IMR-90 (cell line): ENCODE measurements at regions not wholly inside any gene's neighbourhood (a gene's known extent, or its start where the extent isn't known, plus 50 kb on each side); places are given as distances from the start of the nearest gene placed in this dataset.

ENCODE experiments used
- ATAC-seq: fragments of 200-7000 bp; cut with Tn5 transposase; 2 replicates; pipeline ENCODE4 v1.9.1; 2020; ENCODE audit warnings: low read depth, mild to moderate bottlenecking, moderate library complexity
- BruUV-seq: library from RNA; stranded (reverse); fragments of 400-500 nt; replicated peaks from 2 replicates; lab custom pipeline; 2021; lab: Mats Ljungman, UMichigan
- CTCF ChIA-PET: fragments of 300-600 bp; formaldehyde crosslinking; extraction: SDS; loops from one replicate; lab custom pipeline; 2021; ENCODE audit warnings: antibody characterized with exemption; lab: Yijun Ruan, JAX
- POLR2A ChIA-PET: fragments of 300-600 bp; sonication (Branson Sonifier 250); formaldehyde crosslinking; loops from one replicate; lab custom pipeline; 2022; ENCODE audit warnings: antibody characterized with exemption; ENCODE audit not compliant: unreplicated experiment; lab: Charles Lee
- DNase-seq: peaks from one replicate; pipeline ENCODE4 v3.0.0; 2013
- H2AFZ ChIP-seq: replicated peaks from 2 replicates; pipeline ENCODE3; 2013; ENCODE audit warnings: low read length, mild to moderate bottlenecking; ENCODE audit not compliant: poor library complexity
- H2AK5ac ChIP-seq: 2 replicates; pipeline ENCODE4 v1.6.1; 2013; ENCODE audit warnings: low read depth, low read length, inconsistent platforms
- H2AK9ac ChIP-seq: replicated peaks from 2 replicates; pipeline ENCODE3; 2013; ENCODE audit warnings: mild to moderate bottlenecking, low read depth, low read length, moderate library complexity; ENCODE audit not compliant: poor library complexity
- H2BK120ac ChIP-seq: 2 replicates; pipeline ENCODE4 v1.6.1; 2013; ENCODE audit warnings: low read depth, low read length, inconsistent platforms
- H2BK15ac ChIP-seq: 3 replicates; pipeline ENCODE4 v1.6.1; 2013; ENCODE audit warnings: low read depth, low read length, inconsistent platforms
- H2BK20ac ChIP-seq: 2 replicates; pipeline ENCODE4 v1.6.1; 2013; ENCODE audit warnings: low read depth, mild to moderate bottlenecking, inconsistent platforms, low read length, moderate library complexity
- H2BK5ac ChIP-seq: 2 replicates; pipeline ENCODE4 v1.6.1; 2013; ENCODE audit warnings: mild to moderate bottlenecking, low read depth, low read length, inconsistent platforms; ENCODE audit not compliant: poor library complexity, severe bottlenecking
- H3K14ac ChIP-seq: replicated peaks from 2 replicates; pipeline ENCODE4 v1.6.1; 2013; ENCODE audit warnings: low read depth, low read length, inconsistent platforms
- H3K18ac ChIP-seq: 2 replicates; pipeline ENCODE4 v1.6.1; 2013; ENCODE audit warnings: low read depth, low read length, control low read depth
- H3K23ac ChIP-seq: 2 replicates; pipeline ENCODE4 v1.6.1; 2013; ENCODE audit warnings: low read depth, low read length, inconsistent platforms
- H3K27ac ChIP-seq: 2 replicates; pipeline ENCODE4 v1.5.1; 2013; ENCODE audit warnings: mild to moderate bottlenecking, control low read depth, low read length; ENCODE audit not compliant: insufficient read depth
- H3K27me3 ChIP-seq: 2 replicates; pipeline ENCODE4 v1.6.1; 2013; ENCODE audit warnings: low read length; ENCODE audit not compliant: control insufficient read depth, insufficient read depth
- H3K36me3 ChIP-seq: 2 replicates; pipeline ENCODE4 v1.6.1; 2013; ENCODE audit warnings: low read length, mixed read lengths; ENCODE audit not compliant: control insufficient read depth, insufficient read depth
- H3K4ac ChIP-seq: 2 replicates; pipeline ENCODE4 v1.6.1; 2013; ENCODE audit warnings: low read depth, low read length, inconsistent platforms
- H3K4me1 ChIP-seq: 2 replicates; pipeline ENCODE4 v1.6.1; 2013; ENCODE audit warnings: low read length, mixed read lengths; ENCODE audit not compliant: control insufficient read depth, insufficient read depth
- H3K4me2 ChIP-seq: 2 replicates; pipeline ENCODE4 v1.6.1; 2013; ENCODE audit warnings: low read depth, mild to moderate bottlenecking, control low read depth, low read length, moderate library complexity
- H3K4me3 ChIP-seq: 2 replicates; pipeline ENCODE4 v1.5.1; 2013; ENCODE audit warnings: low read depth, mild to moderate bottlenecking, control low read depth, low read length, moderate library complexity; ENCODE audit not compliant: insufficient read depth
- H3K56ac ChIP-seq: 2 replicates; pipeline ENCODE4 v1.6.1; 2013; ENCODE audit warnings: low read length, inconsistent platforms; ENCODE audit not compliant: insufficient read depth; ENCODE audit errors: extremely low read depth
- H3K79me1 ChIP-seq, 2 experiments: 2 replicates each; pipeline ENCODE4 v1.6.1; 2013; ENCODE audit warnings: low read length in 2 of 2, inconsistent platforms in 1 of 2, low read depth in 1 of 2
- H3K9ac ChIP-seq: 2 replicates; pipeline ENCODE4 v1.6.1; 2013; ENCODE audit warnings: low read depth, low read length, control low read depth
- H3K9me1 ChIP-seq: 2 replicates; pipeline ENCODE4 v1.6.1; 2013; ENCODE audit warnings: low read length, inconsistent platforms; ENCODE audit not compliant: insufficient read depth
- H3K9me3 ChIP-seq: 2 replicates; pipeline ENCODE4 v1.6.1; 2013; ENCODE audit warnings: low read length; ENCODE audit not compliant: control insufficient read depth, insufficient read depth
- H4K20me1 ChIP-seq: 2 replicates; pipeline ENCODE4 v1.6.1; 2013; ENCODE audit warnings: low read length, inconsistent platforms; ENCODE audit not compliant: insufficient read depth
- H4K5ac ChIP-seq: 2 replicates; pipeline ENCODE4 v1.6.1; 2013; ENCODE audit warnings: mild to moderate bottlenecking, low read depth, low read length, control low read depth
- H4K8ac ChIP-seq, 2 experiments: 2 replicates each; pipeline ENCODE4 v1.6.1; 2013; ENCODE audit warnings: low read depth in 2 of 2, low read length in 2 of 2, control low read depth in 1 of 2, inconsistent platforms in 1 of 2
- H4K91ac ChIP-seq: 2 replicates; pipeline ENCODE4 v1.6.1; 2013; ENCODE audit warnings: low read depth, low read length, inconsistent platforms; ENCODE audit not compliant: insufficient read depth
- CTCF ChIP-seq: conservative IDR thresholded peaks from 2 replicates; pipeline ENCODE4 v1.5.1; 2012; ENCODE audit warnings: mild to moderate bottlenecking, low read depth, low read length, improper control_type of control experiment
- ELK1 ChIP-seq: fragments of 150-350 bp; IDR thresholded peaks from 2 replicates; pipeline ENCODE4 v1.6.1; 2016; ENCODE audit warnings: low read depth, mild to moderate bottlenecking, low read length, moderate library complexity, borderline replicate concordance
- MXI1 ChIP-seq: IDR thresholded peaks from 2 replicates; pipeline ENCODE4 v1.6.1; 2012; ENCODE audit warnings: low read depth, mild to moderate bottlenecking, low read length, moderate library complexity, borderline replicate concordance
- NFE2L2 ChIP-seq: fragments of 150-350 bp; IDR thresholded peaks from 2 replicates; pipeline ENCODE4 v1.6.1; 2016; ENCODE audit warnings: low read depth, mild to moderate bottlenecking, low read length
- POLR2A ChIP-seq: IDR thresholded peaks from 2 replicates; pipeline ENCODE4 v1.6.1; 2012; ENCODE audit warnings: mild to moderate bottlenecking, low read depth, low read length
- RAD21 ChIP-seq: IDR thresholded peaks from 2 replicates; pipeline ENCODE4 v1.6.1; 2012; ENCODE audit warnings: low read length, improper control_type of control experiment
- RFX5 ChIP-seq: IDR thresholded peaks from 2 replicates; pipeline ENCODE4 v1.8.0; 2012; ENCODE audit warnings: low read depth, mild to moderate bottlenecking, low read length, moderate library complexity
- USF2 ChIP-seq: fragments of 150-350 bp; IDR thresholded peaks from 2 replicates; pipeline ENCODE4 v1.6.1; 2017; ENCODE audit warnings: mild to moderate bottlenecking, antibody characterized with exemption, low read length, low read depth
- WGBS, 2 experiments: methylation state at CpG; one replicate each; pipeline versions ENCODE4 v1.1.5 to v1.1.7; 2013; ENCODE audit warnings: missing lambda C conversion rate in 2 of 2; ENCODE audit not compliant: insufficient read length in 1 of 2; ENCODE audit errors: extremely low coverage in 2 of 2; 5-methylcytosine and 5-hydroxymethylcytosine counted together
- dilution Hi-C: fragments of 300-500 bp; cut with HindIII; formaldehyde crosslinking; loops from one replicate; pipeline ENCODE4 v1.14.3; 2018; ENCODE audit warnings: low sequenced_read_pairs; ENCODE audit not compliant: unreplicated experiment
- in situ Hi-C: fragments of 300-500 bp; cut with MboI; formaldehyde crosslinking; loops from 3 replicates; pipeline ENCODE4 v1.14.3; 2019; ENCODE audit warnings: low sequenced_read_pairs, inconsistent platforms, mixed read lengths
- intact Hi-C: fragments of 100-400 bp; cut with micrococcal nuclease; formaldehyde crosslinking; loops from 2 replicates; pipeline ENCODE4 v1.10.0; 2022

GRCh38 chr5:133744960-133745308, 132.6 kb upstream of the FSTL4 start:
- H3K79me1 ChIP-seq: no peaks in the 10 kb centered on the region
- H2AFZ ChIP-seq: no peak overlapping the region
- H4K91ac ChIP-seq: no peak overlapping the region
- no peak overlapping the region for H3K56ac ChIP-seq
- WGBS, 2 experiments: no CpG with 5 or more reads among the region's 3 CpGs
- DNase-seq (no peak), ATAC-seq (no peak)
- no peaks in the 10 kb centered on the region for H3K4me1 ChIP-seq
- no peaks in the 10 kb centered on the region for H3K9me3 ChIP-seq
- H3K4me3 ChIP-seq: no peak overlapping the region
- TF ChIP-seq MXI1: no peak
- TF ChIP-seq RAD21: no peak
- no peak for TF ChIP-seq POLR2A
- no peak for TF ChIP-seq ELK1
- no peak for TF ChIP-seq USF2
- TF ChIP-seq NFE2L2: no peak
- TF ChIP-seq RFX5: no peak
- TF ChIP-seq CTCF: no peak
- no peak overlapping the region for H2BK5ac ChIP-seq
- dilution Hi-C loops: no loop called here
- H3K14ac ChIP-seq: no peak overlapping the region
- ChIA-PET POLR2A (no interaction called here), CTCF (no interaction called here)
- H4K8ac ChIP-seq: no peak overlapping the region
- H3K27ac ChIP-seq: no peak overlapping the region
- no peaks in the 10 kb centered on the region for H4K20me1 ChIP-seq
- no peak overlapping the region for H2AK9ac ChIP-seq
- H3K27me3 ChIP-seq: peaks cover 6% of the 10 kb centered on the region; the same call in 1 of the 2 replicates
- no peak overlapping the region for H4K5ac ChIP-seq
- in situ Hi-C loops: no loop called here
- no peak overlapping the region for H2BK120ac ChIP-seq
- H3K4me2 ChIP-seq: no peak overlapping the region
- intact Hi-C loops: no loop called here
- no peak overlapping the region for H3K18ac ChIP-seq
- no peak overlapping the region for H3K23ac ChIP-seq
- H3K4ac ChIP-seq: no peak overlapping the region
- no TSS peak for BruUV-seq
- no peaks in the 10 kb centered on the region for H3K9me1 ChIP-seq
- H2BK15ac ChIP-seq: no peak overlapping the region
- H3K9ac ChIP-seq: no peak overlapping the region
- H3K36me3 ChIP-seq: no peaks in the 10 kb centered on the region
- no peak overlapping the region for H2AK5ac ChIP-seq
- H2BK20ac ChIP-seq: no peak overlapping the region
